ENCODE measurements at regions not wholly inside any gene's neighbourhood (a gene's known extent, or its start where the extent isn't known, plus 50 kb on each side); places are given as distances from the start of the nearest gene placed in this dataset.

DNA sequence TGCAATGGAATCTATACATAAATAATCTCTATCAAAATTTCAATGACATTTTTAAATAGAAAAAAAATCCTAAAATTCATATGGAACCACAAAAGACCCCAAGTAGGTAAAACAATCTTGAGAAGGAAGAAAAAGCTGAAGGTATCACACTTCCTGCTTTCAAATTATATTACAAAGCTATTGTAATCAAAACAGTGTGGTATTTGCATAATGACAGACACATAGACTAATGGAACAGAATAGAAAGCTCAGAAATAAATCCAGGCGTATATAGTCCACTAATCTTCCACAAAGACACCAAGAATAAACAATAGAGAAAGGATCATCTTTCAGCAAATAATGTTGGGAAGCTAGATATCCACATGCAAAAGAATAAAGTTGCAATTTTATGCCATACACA is 699.8 kb upstream of the ID2 start:
- Histone ChIP-seq H2AFZ (ENCODE audit: low read depth, low read length, poor library complexity, severe bottlenecking) (no peak overlapping the region), H3K27me3 (ENCODE audit: insufficient read depth, low read length) (peaks cover 8% of the 10 kb centered on the region), H3K4me1 (ENCODE audit: control insufficient read depth in 1 of 2, insufficient read depth in 2 of 2, low read length in 2 of 2) (no peaks in the 10 kb centered on the region), H3K27ac (ENCODE audit: low read depth, low read length) (no peak overlapping the region), H3K9me3 (ENCODE audit: control insufficient read depth in 1 of 2, insufficient read depth in 1 of 2, low read depth in 1 of 2, low read length in 2 of 2) (no peaks in the 10 kb centered on the region), H3K9me2 (ENCODE audit: insufficient read depth) (no peaks in the 10 kb centered on the region), H4K20me1 (ENCODE audit: insufficient read depth) (no peaks in the 10 kb centered on the region), H3K4me3 (replicated peaks in 1 of 2; ENCODE audit: low read depth in 1 of 2, low read length in 2 of 2) (no peak overlapping the region), H3K79me2 (ENCODE audit: insufficient read depth, low read length) (no peaks in the 10 kb centered on the region), H3K4me2 (ENCODE audit: low read length) (no peak overlapping the region), H3K9ac (ENCODE audit: low read length) (no peak overlapping the region), H3K36me3 (ENCODE audit: control insufficient read depth in 1 of 2, insufficient read depth in 2 of 2, low read length in 2 of 2) (no peaks in the 10 kb centered on the region)
- intact Hi-C loops (cut with micrococcal nuclease), result no loop called here
- ChIA-PET RAD21 (ENCODE audit: low non-redundant PET in 1 of 2, low total read pairs in 2 of 2, uncharacterized antibody in 2 of 2, unreplicated experiment in 2 of 2) (no interaction called here), POLR2A (no interaction called here), CTCF (no interaction called here)
- ATAC-seq, result no peak
- no TSS peak for BruUV-seq (replicated peaks)
- TF ChIP-seq EZH2phosphoT487 (IDR thresholded peaks at IDR 0.05; ENCODE audit: borderline replicate concordance), result no peak
- no peak for TF ChIP-seq YY1 (IDR thresholded peaks at IDR 0.05; ENCODE audit: extremely low read depth, insufficient replicate concordance, low read depth, low read length)
- TF ChIP-seq, protein P1, sequence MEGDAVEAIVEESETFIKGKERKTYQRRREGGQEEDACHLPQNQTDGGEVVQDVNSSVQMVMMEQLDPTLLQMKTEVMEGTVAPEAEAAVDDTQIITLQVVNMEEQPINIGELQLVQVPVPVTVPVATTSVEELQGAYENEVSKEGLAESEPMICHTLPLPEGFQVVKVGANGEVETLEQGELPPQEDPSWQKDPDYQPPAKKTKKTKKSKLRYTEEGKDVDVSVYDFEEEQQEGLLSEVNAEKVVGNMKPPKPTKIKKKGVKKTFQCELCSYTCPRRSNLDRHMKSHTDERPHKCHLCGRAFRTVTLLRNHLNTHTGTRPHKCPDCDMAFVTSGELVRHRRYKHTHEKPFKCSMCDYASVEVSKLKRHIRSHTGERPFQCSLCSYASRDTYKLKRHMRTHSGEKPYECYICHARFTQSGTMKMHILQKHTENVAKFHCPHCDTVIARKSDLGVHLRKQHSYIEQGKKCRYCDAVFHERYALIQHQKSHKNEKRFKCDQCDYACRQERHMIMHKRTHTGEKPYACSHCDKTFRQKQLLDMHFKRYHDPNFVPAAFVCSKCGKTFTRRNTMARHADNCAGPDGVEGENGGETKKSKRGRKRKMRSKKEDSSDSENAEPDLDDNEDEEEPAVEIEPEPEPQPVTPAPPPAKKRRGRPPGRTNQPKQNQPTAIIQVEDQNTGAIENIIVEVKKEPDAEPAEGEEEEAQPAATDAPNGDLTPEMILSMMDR (IDR thresholded peaks at IDR 0.05 in 2 of 3, conservative IDR thresholded peaks at IDR 0.05 in 1 of 3; ENCODE audit: borderline replicate concordance in 1 of 3, insufficient read depth in 1 of 3, low read depth in 2 of 3, low read length in 2 of 3), result no peak
- TF ChIP-seq, protein P2, sequence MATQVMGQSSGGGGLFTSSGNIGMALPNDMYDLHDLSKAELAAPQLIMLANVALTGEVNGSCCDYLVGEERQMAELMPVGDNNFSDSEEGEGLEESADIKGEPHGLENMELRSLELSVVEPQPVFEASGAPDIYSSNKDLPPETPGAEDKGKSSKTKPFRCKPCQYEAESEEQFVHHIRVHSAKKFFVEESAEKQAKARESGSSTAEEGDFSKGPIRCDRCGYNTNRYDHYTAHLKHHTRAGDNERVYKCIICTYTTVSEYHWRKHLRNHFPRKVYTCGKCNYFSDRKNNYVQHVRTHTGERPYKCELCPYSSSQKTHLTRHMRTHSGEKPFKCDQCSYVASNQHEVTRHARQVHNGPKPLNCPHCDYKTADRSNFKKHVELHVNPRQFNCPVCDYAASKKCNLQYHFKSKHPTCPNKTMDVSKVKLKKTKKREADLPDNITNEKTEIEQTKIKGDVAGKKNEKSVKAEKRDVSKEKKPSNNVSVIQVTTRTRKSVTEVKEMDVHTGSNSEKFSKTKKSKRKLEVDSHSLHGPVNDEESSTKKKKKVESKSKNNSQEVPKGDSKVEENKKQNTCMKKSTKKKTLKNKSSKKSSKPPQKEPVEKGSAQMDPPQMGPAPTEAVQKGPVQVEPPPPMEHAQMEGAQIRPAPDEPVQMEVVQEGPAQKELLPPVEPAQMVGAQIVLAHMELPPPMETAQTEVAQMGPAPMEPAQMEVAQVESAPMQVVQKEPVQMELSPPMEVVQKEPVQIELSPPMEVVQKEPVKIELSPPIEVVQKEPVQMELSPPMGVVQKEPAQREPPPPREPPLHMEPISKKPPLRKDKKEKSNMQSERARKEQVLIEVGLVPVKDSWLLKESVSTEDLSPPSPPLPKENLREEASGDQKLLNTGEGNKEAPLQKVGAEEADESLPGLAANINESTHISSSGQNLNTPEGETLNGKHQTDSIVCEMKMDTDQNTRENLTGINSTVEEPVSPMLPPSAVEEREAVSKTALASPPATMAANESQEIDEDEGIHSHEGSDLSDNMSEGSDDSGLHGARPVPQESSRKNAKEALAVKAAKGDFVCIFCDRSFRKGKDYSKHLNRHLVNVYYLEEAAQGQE (IDR thresholded peaks at IDR 0.05; ENCODE audit: low read depth), result no peak
- TF ChIP-seq ELF1 (IDR thresholded peaks at IDR 0.05; ENCODE audit: borderline replicate concordance, low read depth), result no peak
- no peak for TF ChIP-seq EZH2 (IDR thresholded peaks at IDR 0.05)
- no peak for TF ChIP-seq ZFX (IDR thresholded peaks at IDR 0.05)
- TF ChIP-seq EGR1 (IDR thresholded peaks at IDR 0.05; ENCODE audit: low read depth), result no peak
- no peak for TF ChIP-seq CEBPB (IDR thresholded peaks at IDR 0.05; ENCODE audit: low read depth)
- TF ChIP-seq SIN3A (IDR thresholded peaks at IDR 0.05; ENCODE audit: low read depth), result no peak
- no peak for TF ChIP-seq POLR2AphosphoS5 (IDR thresholded peaks at IDR 0.05; ENCODE audit: low read depth, low read length)
- no peak for TF ChIP-seq RAD21 (IDR thresholded peaks at IDR 0.05; ENCODE audit: low read depth)
- TF ChIP-seq POLR2A (IDR thresholded peaks at IDR 0.05; ENCODE audit: borderline replicate concordance, extremely low read depth, insufficient read depth, insufficient read length), result no peak
- no peak for TF ChIP-seq ATF3 (IDR thresholded peaks at IDR 0.05)
- TF ChIP-seq JUND (IDR thresholded peaks at IDR 0.05), result no peak
- no peak for DNase-seq (ENCODE audit: low read depth, low spot score)
